ENCODE measurements at regions not wholly inside any gene's neighbourhood (a gene's known extent, or its start where the extent isn't known, plus 50 kb on each side); places are given as distances from the start of the nearest gene placed in this dataset.

GRCh38 chr11:110951037-110951949 lies 239.1 kb upstream of the ARHGAP20 start:
- DNase-seq (ENCODE audit: low read depth in 3 of 3, low spot score in 2 of 3): no peak

GRCh38 chr11:110948112-110948511 lies 235.9 kb upstream of the ARHGAP20 start:
- DNase-seq (ENCODE audit: low read depth in 3 of 3, low spot score in 2 of 3): no peak

- DNase-seq (ENCODE audit: low read depth in 3 of 3, low spot score in 2 of 3): no peak
Measured at GRCh38 chr11:110947096-110947495, 234.9 kb upstream of the ARHGAP20 start.

GRCh38 chr11:110939471-110939870 lies 227.2 kb upstream of the ARHGAP20 start:
- no peak for DNase-seq (ENCODE audit: low read depth in 3 of 3, low spot score in 2 of 3)

- no peak for DNase-seq (ENCODE audit: low read depth in 3 of 3, low spot score in 2 of 3)
Measured at GRCh38 chr11:110935018-110935640, 222.9 kb upstream of the ARHGAP20 start.

- no peak for DNase-seq (ENCODE audit: low read depth in 3 of 3, low spot score in 2 of 3)
Measured at GRCh38 chr11:110929129-110929528, 216.9 kb upstream of the ARHGAP20 start.

- no peak for DNase-seq (ENCODE audit: low read depth in 3 of 3, low spot score in 2 of 3)
Measured at GRCh38 chr11:110928391-110928790, 216.2 kb upstream of the ARHGAP20 start.

- DNase-seq (ENCODE audit: low read depth in 3 of 3, low spot score in 2 of 3): no peak
Measured at GRCh38 chr11:110921742-110922521, 209.7 kb upstream of the ARHGAP20 start.

GRCh38 chr11:110919241-110919922 lies 207.1 kb upstream of the ARHGAP20 start:
- DNase-seq (ENCODE audit: low read depth in 3 of 3, low spot score in 2 of 3): no peak

GRCh38 chr11:110918351-110918750 lies 206.1 kb upstream of the ARHGAP20 start:
- DNase-seq (ENCODE audit: low read depth in 3 of 3, low spot score in 2 of 3): no peak

- DNase-seq (ENCODE audit: low read depth in 3 of 3, low spot score in 2 of 3): no peak
Measured at GRCh38 chr11:110912437-110912836, 200.2 kb upstream of the ARHGAP20 start.

- DNase-seq (ENCODE audit: low read depth in 3 of 3, low spot score in 2 of 3): no peak
Measured at GRCh38 chr11:110910384-110910783, 198.1 kb upstream of the ARHGAP20 start.

- DNase-seq (ENCODE audit: low read depth in 3 of 3, low spot score in 2 of 3): no peak
Measured at GRCh38 chr11:110909336-110909735, 197.1 kb upstream of the ARHGAP20 start.

GRCh38 chr11:110908401-110909105 lies 196.3 kb upstream of the ARHGAP20 start:
- no peak for DNase-seq (ENCODE audit: low read depth in 3 of 3, low spot score in 2 of 3)

GRCh38 chr11:110907629-110908028 lies 195.4 kb upstream of the ARHGAP20 start:
- DNase-seq (ENCODE audit: low read depth in 3 of 3, low spot score in 2 of 3): no peak

- no peak for DNase-seq (ENCODE audit: low read depth in 3 of 3, low spot score in 2 of 3)
Measured at GRCh38 chr11:110903830-110904229, 191.6 kb upstream of the ARHGAP20 start.

- DNase-seq (ENCODE audit: low read depth in 3 of 3, low spot score in 2 of 3): no peak
Measured at GRCh38 chr11:110903378-110903777, 191.1 kb upstream of the ARHGAP20 start.

GRCh38 chr11:110901441-110901840 lies 189.2 kb upstream of the ARHGAP20 start:
- no peak for DNase-seq (ENCODE audit: low read depth in 3 of 3, low spot score in 2 of 3)

GRCh38 chr11:110900426-110900825 lies 188.2 kb upstream of the ARHGAP20 start:
- no peak for DNase-seq (ENCODE audit: low read depth in 3 of 3, low spot score in 2 of 3)

- DNase-seq (ENCODE audit: low read depth in 3 of 3, low spot score in 2 of 3): no peak
Measured at GRCh38 chr11:110897035-110897434, 184.8 kb upstream of the ARHGAP20 start.

All from right renal cortex interstitium (tissue), 3 donors.